GM12878 (cell line): ENCODE measurements at regions not wholly inside any gene's neighbourhood (a gene's known extent, or its start where the extent isn't known, plus 50 kb on each side); places are given as distances from the start of the nearest gene placed in this dataset.

Source experiments
- ASH2L ChIP-seq: fragments of 300-600, 200-600 bp; sonication (generic); IDR thresholded peaks from 2 replicates; pipeline ENCODE4 v1.6.1; 2017; ENCODE audit warnings: low read depth, mild to moderate bottlenecking, borderline replicate concordance
- MAX ChIP-seq: IDR thresholded peaks from 2 replicates; pipeline ENCODE4 v1.6.1; 2012; ENCODE audit warnings: low read depth, low read length, improper control_type of control experiment
- MXI1 ChIP-seq: fragments of 150-350 bp; IDR thresholded peaks from 2 replicates; pipeline ENCODE4 v1.6.1; 2011; ENCODE audit warnings: low read depth, mild to moderate bottlenecking, inconsistent platforms, low read length, improper control_type of control experiment
- NFIC ChIP-seq: IDR thresholded peaks from 2 replicates; pipeline ENCODE4 v1.6.1; 2012; ENCODE audit warnings: low read depth, mild to moderate bottlenecking, inconsistent platforms, low read length, moderate library complexity

- TF ChIP-seq ASH2L (no peak), MAX (no peak), NFIC (no peak), MXI1 (no peak)
Measured at GRCh38 chr2:16303761-16304160, 361.9 kb downstream of the CYRIA start.
